ENCODE measurements at regions not wholly inside any gene's neighbourhood (a gene's known extent, or its start where the extent isn't known, plus 50 kb on each side); places are given as distances from the start of the nearest gene placed in this dataset.

GRCh38 chr4:25484243-25484721 is 107.2 kb downstream of the ANAPC4 start (continued):
- TF ChIP-seq REST (IDR thresholded peaks at IDR 0.05; ENCODE audit: low read depth) = no peak
- TF ChIP-seq RAD21 (IDR thresholded peaks at IDR 0.05; ENCODE audit: low read depth) = no peak

GRCh38 chr4:25485104-25485503 is 108.0 kb downstream of the ANAPC4 start:
- Histone ChIP-seq H4K20me1 (ENCODE audit: insufficient read depth) (no peaks in the 10 kb centered on the region), H3K9ac (ENCODE audit: low read length) (no peak overlapping the region), H3K4me3 (replicated peaks in 1 of 2; ENCODE audit: low read depth in 1 of 2, low read length in 2 of 2) (no peak overlapping the region), H3K4me1 (ENCODE audit: control insufficient read depth in 1 of 2, insufficient read depth in 2 of 2, low read length in 2 of 2) (no peaks in the 10 kb centered on the region), H3K36me3 (ENCODE audit: control insufficient read depth in 1 of 2, insufficient read depth in 2 of 2, low read length in 2 of 2) (no peaks in the 10 kb centered on the region), H3K27me3 (ENCODE audit: insufficient read depth, low read length) (no peaks in the 10 kb centered on the region), H3K9me3 (ENCODE audit: control insufficient read depth in 1 of 2, insufficient read depth in 1 of 2, low read depth in 1 of 2, low read length in 2 of 2) (peaks cover 0 to 4% of the 10 kb centered on the region in 2 experiments; a peak in 1 of 4 replicates), H3K4me2 (ENCODE audit: low read length) (no peak overlapping the region), H3K9me2 (ENCODE audit: insufficient read depth) (no peaks in the 10 kb centered on the region), H2AFZ (ENCODE audit: low read depth, low read length, poor library complexity, severe bottlenecking) (no peak overlapping the region), H3K27ac (ENCODE audit: low read depth, low read length) (no peak overlapping the region), H3K79me2 (ENCODE audit: insufficient read depth, low read length) (no peaks in the 10 kb centered on the region)
- ChIA-PET CTCF (no interaction called here), POLR2A (no interaction called here), RAD21 (ENCODE audit: low non-redundant PET in 1 of 2, low total read pairs in 2 of 2, uncharacterized antibody in 2 of 2, unreplicated experiment in 2 of 2) (no interaction called here)
- DNase-seq (ENCODE audit: low read depth, low spot score) (no peak), ATAC-seq (no peak)
- intact Hi-C loops (cut with micrococcal nuclease) = no loop called here
- no peak for TF ChIP-seq EGR1 (IDR thresholded peaks at IDR 0.05; ENCODE audit: low read depth)
- no peak for TF ChIP-seq POLR2A (IDR thresholded peaks at IDR 0.05; ENCODE audit: borderline replicate concordance, extremely low read depth, insufficient read depth, insufficient read length)
- no peak for TF ChIP-seq ELF1 (IDR thresholded peaks at IDR 0.05; ENCODE audit: borderline replicate concordance, low read depth)
- TF ChIP-seq SIN3A (IDR thresholded peaks at IDR 0.05; ENCODE audit: low read depth) = no peak
- TF ChIP-seq RAD21 (IDR thresholded peaks at IDR 0.05; ENCODE audit: low read depth) = no peak
- no peak for TF ChIP-seq YY1 (IDR thresholded peaks at IDR 0.05; ENCODE audit: extremely low read depth, insufficient replicate concordance, low read depth, low read length)
- no peak for TF ChIP-seq CTCF (IDR thresholded peaks at IDR 0.05 in 2 of 3, conservative IDR thresholded peaks at IDR 0.05 in 1 of 3; ENCODE audit: borderline replicate concordance in 1 of 3, insufficient read depth in 1 of 3, low read depth in 2 of 3, low read length in 2 of 3)
- no peak for TF ChIP-seq ATF3 (IDR thresholded peaks at IDR 0.05)
- TF ChIP-seq REST (IDR thresholded peaks at IDR 0.05; ENCODE audit: low read depth) = no peak
- TF ChIP-seq SP1 (IDR thresholded peaks at IDR 0.05; ENCODE audit: low read depth) = no peak
- TF ChIP-seq TCF7L2 (IDR thresholded peaks at IDR 0.05; ENCODE audit: borderline replicate concordance, extremely low read depth, insufficient read depth, insufficient read length) = no peak
- BruUV-seq (replicated peaks) = no TSS peak
